ENCODE measurements at regions not wholly inside any gene's neighbourhood (a gene's known extent, or its start where the extent isn't known, plus 50 kb on each side); places are given as distances from the start of the nearest gene placed in this dataset.
A peak's percentile ranks its signal among the peaks of the same experiment; 100 is the strongest.

DNA sequence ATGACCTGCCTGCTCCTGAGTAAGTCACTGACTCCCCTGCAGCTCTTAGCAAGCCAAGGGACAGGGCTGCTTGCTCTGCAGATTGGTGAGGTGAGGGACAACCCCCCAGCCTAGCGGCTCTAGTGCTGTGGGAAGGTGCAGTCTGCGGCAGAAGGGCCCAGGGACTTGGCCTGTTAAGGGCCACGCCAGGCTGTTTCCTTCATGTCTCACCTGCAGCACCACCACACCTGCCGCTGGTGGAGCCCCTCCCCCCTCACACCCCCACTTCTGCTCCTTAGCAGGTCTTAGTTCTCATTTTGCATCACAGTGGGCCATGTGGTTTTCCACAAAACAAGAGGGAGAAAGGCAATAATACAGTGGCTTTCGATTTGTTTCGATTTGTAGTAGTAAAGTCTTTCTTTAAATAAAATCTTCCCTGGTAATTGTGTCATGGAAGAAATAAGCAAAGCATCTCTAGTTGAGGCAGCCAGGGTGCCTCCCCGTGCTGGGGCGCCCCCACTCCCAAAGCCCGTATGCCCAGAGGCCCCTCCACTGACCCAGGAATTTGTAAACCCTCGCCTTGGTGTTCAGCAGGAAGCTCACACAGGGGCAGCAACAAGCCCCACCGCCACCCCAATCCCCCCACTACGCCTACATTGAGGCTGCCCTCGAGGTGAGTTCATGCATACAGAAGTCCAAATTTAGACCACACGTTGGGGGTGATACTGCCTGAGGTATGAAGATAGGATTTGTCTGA is 86.5 kb upstream of the CLDN5 start:
- TF ChIP-seq, protein P1, sequence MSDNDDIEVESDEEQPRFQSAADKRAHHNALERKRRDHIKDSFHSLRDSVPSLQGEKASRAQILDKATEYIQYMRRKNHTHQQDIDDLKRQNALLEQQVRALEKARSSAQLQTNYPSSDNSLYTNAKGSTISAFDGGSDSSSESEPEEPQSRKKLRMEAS (IDR thresholded peaks at IDR 0.05; ENCODE audit: low read depth, low read length), result no peak
- TF ChIP-seq MYC (IDR thresholded peaks at IDR 0.05; ENCODE audit: low read depth, low read length), result no peak
- DNase-seq (ENCODE audit: low read depth), result peak; percentile 42
- no peak overlapping the region for H3K4me3 ChIP-seq (ENCODE audit: low read depth, low read length)

DNA sequence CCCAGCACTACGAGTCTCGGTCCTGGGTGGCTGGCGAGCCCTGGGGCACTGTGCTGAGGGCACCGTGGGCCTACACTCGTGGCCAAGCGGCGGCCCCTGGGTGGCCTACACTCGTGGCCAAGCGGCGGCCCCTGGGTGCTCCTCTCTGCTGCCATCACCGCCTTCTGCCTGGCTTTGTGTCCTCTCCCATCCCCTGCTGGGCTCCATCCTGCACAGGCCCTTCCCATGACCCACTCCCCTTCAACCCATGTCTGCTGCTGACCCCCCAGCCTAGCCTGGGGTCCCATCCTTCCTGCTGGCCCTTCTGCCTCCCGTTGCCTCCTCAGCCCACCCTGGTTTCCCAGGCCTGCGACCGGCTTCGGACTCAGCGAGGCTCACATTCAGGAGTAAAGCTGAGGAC is 87.4 kb upstream of the CLDN5 start:
- no peak overlapping the region for H3K4me3 ChIP-seq (ENCODE audit: low read depth, low read length)
- DNase-seq (ENCODE audit: low read depth), result no peak
- no peak for TF ChIP-seq POLR2A (IDR thresholded peaks at IDR 0.05; ENCODE audit: extremely low read depth, insufficient read length)
- no peak for TF ChIP-seq MYC (IDR thresholded peaks at IDR 0.05; ENCODE audit: low read depth, low read length)
- TF ChIP-seq, protein P2, sequence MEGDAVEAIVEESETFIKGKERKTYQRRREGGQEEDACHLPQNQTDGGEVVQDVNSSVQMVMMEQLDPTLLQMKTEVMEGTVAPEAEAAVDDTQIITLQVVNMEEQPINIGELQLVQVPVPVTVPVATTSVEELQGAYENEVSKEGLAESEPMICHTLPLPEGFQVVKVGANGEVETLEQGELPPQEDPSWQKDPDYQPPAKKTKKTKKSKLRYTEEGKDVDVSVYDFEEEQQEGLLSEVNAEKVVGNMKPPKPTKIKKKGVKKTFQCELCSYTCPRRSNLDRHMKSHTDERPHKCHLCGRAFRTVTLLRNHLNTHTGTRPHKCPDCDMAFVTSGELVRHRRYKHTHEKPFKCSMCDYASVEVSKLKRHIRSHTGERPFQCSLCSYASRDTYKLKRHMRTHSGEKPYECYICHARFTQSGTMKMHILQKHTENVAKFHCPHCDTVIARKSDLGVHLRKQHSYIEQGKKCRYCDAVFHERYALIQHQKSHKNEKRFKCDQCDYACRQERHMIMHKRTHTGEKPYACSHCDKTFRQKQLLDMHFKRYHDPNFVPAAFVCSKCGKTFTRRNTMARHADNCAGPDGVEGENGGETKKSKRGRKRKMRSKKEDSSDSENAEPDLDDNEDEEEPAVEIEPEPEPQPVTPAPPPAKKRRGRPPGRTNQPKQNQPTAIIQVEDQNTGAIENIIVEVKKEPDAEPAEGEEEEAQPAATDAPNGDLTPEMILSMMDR (IDR thresholded peaks at IDR 0.05; ENCODE audit: low read depth, low read length), result no peak
- TF ChIP-seq, protein P1 (IDR thresholded peaks at IDR 0.05; ENCODE audit: low read depth, low read length), result no peak

DNA sequence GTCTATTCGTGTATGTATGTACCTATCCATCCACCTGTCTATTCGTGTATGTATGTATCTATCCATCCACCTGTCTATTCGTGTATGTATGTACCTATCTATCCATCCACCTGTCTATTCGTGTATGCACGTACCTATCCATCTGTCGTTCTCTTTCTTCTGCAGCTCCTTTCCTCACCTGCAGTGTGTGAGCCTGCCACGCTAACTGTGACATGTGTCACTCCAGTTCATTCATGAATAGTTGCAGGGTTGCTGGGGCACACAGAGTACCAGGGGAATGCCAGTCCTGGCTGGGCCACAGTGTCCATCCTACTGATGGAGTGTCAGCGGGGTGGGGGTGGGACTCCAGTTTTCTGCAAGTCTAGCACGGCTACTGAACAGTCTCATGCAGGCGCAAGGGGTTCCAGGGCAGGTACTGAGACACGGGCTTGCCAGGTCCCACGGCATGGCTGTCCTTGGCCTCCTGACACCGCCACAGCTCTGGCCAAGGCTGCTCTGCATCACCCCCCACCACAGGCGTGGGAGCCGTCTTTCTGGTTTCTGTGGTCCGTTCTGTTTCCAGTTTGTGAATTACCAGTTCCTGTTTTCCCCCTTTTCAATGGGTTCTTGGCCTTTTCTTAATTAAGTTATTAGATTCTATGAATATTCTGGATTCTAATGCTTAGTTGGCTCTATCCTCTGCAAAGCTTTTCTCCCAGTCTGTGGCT is 88.8 kb upstream of the CLDN5 start:
- DNase-seq (ENCODE audit: low read depth), result peak; percentile 91
- H3K4me3 ChIP-seq (ENCODE audit: low read depth, low read length), result no peak overlapping the region
- no peak for TF ChIP-seq POLR2A (IDR thresholded peaks at IDR 0.05; ENCODE audit: extremely low read depth, insufficient read length)
- TF ChIP-seq, protein P1 (IDR thresholded peaks at IDR 0.05; ENCODE audit: low read depth, low read length), result no peak
- TF ChIP-seq, protein P2 (IDR thresholded peaks at IDR 0.05; ENCODE audit: low read depth, low read length), result no peak
- TF ChIP-seq MYC (IDR thresholded peaks at IDR 0.05; ENCODE audit: low read depth, low read length), result no peak

DNA sequence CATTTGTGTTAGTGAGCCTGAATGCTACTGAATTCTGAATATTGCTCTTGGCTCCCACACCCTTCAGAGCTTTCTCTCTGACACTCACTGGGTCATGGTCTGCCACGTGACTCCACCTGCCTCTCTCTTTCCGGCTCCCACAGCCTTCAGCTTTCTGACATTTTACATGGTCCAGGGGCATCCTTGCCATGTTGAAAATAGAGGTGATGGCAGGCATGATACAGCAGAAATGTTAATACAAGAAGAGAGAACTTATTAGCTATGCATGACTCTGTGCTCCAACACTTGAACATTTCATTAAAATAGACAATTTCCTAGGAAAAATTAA is 90.3 kb upstream of the CLDN5 start:
- TF ChIP-seq MYC (IDR thresholded peaks at IDR 0.05; ENCODE audit: low read depth, low read length) (no peak), POLR2A (IDR thresholded peaks at IDR 0.05; ENCODE audit: extremely low read depth, insufficient read length) (no peak)
- TF ChIP-seq, protein P1 (IDR thresholded peaks at IDR 0.05; ENCODE audit: low read depth, low read length), result no peak
- TF ChIP-seq, protein P2 (IDR thresholded peaks at IDR 0.05; ENCODE audit: low read depth, low read length), result no peak
- no peak for DNase-seq (ENCODE audit: low read depth)
- no peak overlapping the region for H3K4me3 ChIP-seq (ENCODE audit: low read depth, low read length)

DNA sequence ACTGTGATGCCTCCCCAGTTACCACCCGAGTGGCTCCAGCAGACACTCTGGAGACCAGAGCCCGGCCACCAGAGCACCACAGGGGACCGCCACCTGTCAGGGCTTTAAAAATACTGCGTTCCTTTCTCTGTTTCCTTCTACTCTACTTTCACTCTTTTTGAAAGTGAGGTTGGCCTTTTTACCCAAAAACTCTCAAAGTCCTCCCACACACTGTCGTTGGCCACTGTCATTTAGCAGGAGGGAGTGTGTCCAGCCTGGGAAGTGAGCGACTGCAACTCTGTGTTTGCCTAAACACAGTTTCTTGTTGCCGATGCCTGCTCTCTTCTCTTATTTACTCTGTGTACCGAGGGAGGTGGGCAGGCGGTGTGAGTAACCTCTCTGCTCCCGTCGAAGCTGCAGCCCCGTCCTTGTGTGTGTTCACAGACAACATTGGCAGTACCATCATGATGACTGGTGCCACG is 90.8 kb upstream of the CLDN5 start:
- TF ChIP-seq MYC (IDR thresholded peaks at IDR 0.05; ENCODE audit: low read depth, low read length), result no peak
- TF ChIP-seq POLR2A (IDR thresholded peaks at IDR 0.05; ENCODE audit: extremely low read depth, insufficient read length), result no peak
- TF ChIP-seq, protein P1 (IDR thresholded peaks at IDR 0.05; ENCODE audit: low read depth, low read length), result no peak
- TF ChIP-seq, protein P2 (IDR thresholded peaks at IDR 0.05; ENCODE audit: low read depth, low read length), result no peak
- H3K4me3 ChIP-seq (ENCODE audit: low read depth, low read length), result no peak overlapping the region
- DNase-seq (ENCODE audit: low read depth), result peak; percentile 30

Measured in NB4 (cell line).